H9 (cell line): ENCODE measurements at regions not wholly inside any gene's neighbourhood (a gene's known extent, or its start where the extent isn't known, plus 50 kb on each side); places are given as distances from the start of the nearest gene placed in this dataset.

Experiments
- DNase-seq: peaks from one replicate; pipeline ENCODE4 v3.0.0-alpha.2; 2017
- H2AFZ ChIP-seq: one replicate; pipeline ENCODE4 v1.6.1; 2013; ENCODE audit warnings: mild to moderate bottlenecking, low read length, control low read depth, moderate library complexity
- H2AK5ac ChIP-seq: 2 replicates; pipeline ENCODE4 v1.6.1; 2013; ENCODE audit warnings: low read length, control low read depth, mixed read lengths; ENCODE audit not compliant: insufficient read length
- H2BK120ac ChIP-seq: one replicate; pipeline ENCODE4 v1.6.1; 2013; ENCODE audit warnings: low read depth, mild to moderate bottlenecking, low read length, control low read depth, inconsistent platforms; ENCODE audit not compliant: poor library complexity, severe bottlenecking
- H2BK12ac ChIP-seq: 2 replicates; pipeline ENCODE4 v1.6.1; 2013; ENCODE audit warnings: low read length, control low read depth, mixed read lengths, low read depth; ENCODE audit not compliant: insufficient read length
- H2BK15ac ChIP-seq: 2 replicates; pipeline ENCODE4 v1.6.1; 2013; ENCODE audit warnings: low read depth, low read length, control low read depth
- H2BK20ac ChIP-seq: one replicate; pipeline ENCODE4 v1.6.1; 2013; ENCODE audit warnings: low read depth, mild to moderate bottlenecking, low read length, control low read depth, inconsistent platforms; ENCODE audit not compliant: poor library complexity, severe bottlenecking
- H2BK5ac ChIP-seq: 2 replicates; pipeline ENCODE4 v1.6.1; 2013; ENCODE audit warnings: low read length, control low read depth, mixed read lengths; ENCODE audit not compliant: insufficient read length
- H3K14ac ChIP-seq: 2 replicates; pipeline ENCODE4 v1.6.1; 2013; ENCODE audit warnings: low read length, control low read depth; ENCODE audit not compliant: insufficient read depth
- H3K18ac ChIP-seq: 2 replicates; pipeline ENCODE4 v1.6.1; 2013; ENCODE audit warnings: low read depth, mild to moderate bottlenecking, mixed read lengths, low read length, control low read depth; ENCODE audit not compliant: insufficient read length
- H3K23ac ChIP-seq: 2 replicates; pipeline ENCODE4 v1.6.1; 2013; ENCODE audit warnings: low read length, control low read depth, mixed read lengths, low read depth; ENCODE audit not compliant: insufficient read length
- H3K23me2 ChIP-seq: 2 replicates; pipeline ENCODE4 v1.6.1; 2013; ENCODE audit warnings: low read depth, mild to moderate bottlenecking, mixed read lengths, low read length, control low read depth; ENCODE audit not compliant: insufficient read length, poor library complexity, severe bottlenecking
- H3K27ac ChIP-seq: 2 replicates; pipeline ENCODE4 v1.5.1; 2013; ENCODE audit warnings: low read length, control low read depth, mixed read lengths, low read depth; ENCODE audit not compliant: insufficient read length
- H3K27me3 ChIP-seq: 2 replicates; pipeline ENCODE4 v1.6.1; 2013; ENCODE audit warnings: low read length, control low read depth, inconsistent platforms; ENCODE audit not compliant: insufficient read depth
- H3K4ac ChIP-seq: 2 replicates; pipeline ENCODE4 v1.6.1; 2013; ENCODE audit warnings: low read depth, mild to moderate bottlenecking, control low read depth, inconsistent platforms, low read length, moderate library complexity
- H3K4me1 ChIP-seq: 2 replicates; pipeline ENCODE4 v1.6.1; 2013; ENCODE audit warnings: low read length, control low read depth, inconsistent platforms; ENCODE audit not compliant: insufficient read depth
- H3K4me2 ChIP-seq: 2 replicates; pipeline ENCODE4 v1.6.1; 2013; ENCODE audit warnings: low read length, control low read depth, mixed read lengths; ENCODE audit not compliant: insufficient read length, insufficient read depth
- H3K56ac ChIP-seq: 2 replicates; pipeline ENCODE4 v1.6.1; 2013; ENCODE audit warnings: low read depth, mild to moderate bottlenecking, mixed read lengths, low read length, control low read depth; ENCODE audit not compliant: insufficient read length
- H3K79me1 ChIP-seq: 2 replicates; pipeline ENCODE4 v1.6.1; 2013; ENCODE audit warnings: low read depth, mild to moderate bottlenecking, moderate library complexity, low read length, control low read depth, inconsistent platforms; ENCODE audit not compliant: insufficient read depth, poor library complexity, severe bottlenecking
- H3K79me2 ChIP-seq: 2 replicates; pipeline ENCODE4 v1.6.1; 2013; ENCODE audit warnings: low read length, control low read depth, inconsistent platforms; ENCODE audit not compliant: insufficient read depth
- H3K9ac ChIP-seq: 2 replicates; pipeline ENCODE4 v1.6.1; 2013; ENCODE audit warnings: low read length, control low read depth, mixed read lengths; ENCODE audit not compliant: insufficient read length; ENCODE audit errors: extremely low read depth
- H3K9me3 ChIP-seq: one replicate; pipeline ENCODE4 v1.6.1; 2013; ENCODE audit warnings: low read depth, low read length, inconsistent platforms; ENCODE audit not compliant: control insufficient read depth
- H3T11ph ChIP-seq: one replicate; pipeline ENCODE4 v1.6.1; 2013; ENCODE audit warnings: mild to moderate bottlenecking, low read length, control low read depth, inconsistent platforms
- H4K20me1 ChIP-seq: one replicate; pipeline ENCODE4 v1.6.1; 2013; ENCODE audit not compliant: control insufficient read depth, insufficient read length, insufficient read depth
- H4K5ac ChIP-seq: 2 replicates; pipeline ENCODE4 v1.6.1; 2013; ENCODE audit warnings: low read depth, mild to moderate bottlenecking, mixed read lengths, low read length, control low read depth; ENCODE audit not compliant: insufficient read length
- H4K8ac ChIP-seq: replicated peaks from 2 replicates; pipeline ENCODE4 v1.6.1; 2013; ENCODE audit warnings: low read length, control low read depth, mixed read lengths, low read depth; ENCODE audit not compliant: insufficient read length
- H4K91ac ChIP-seq: 2 replicates; pipeline ENCODE4 v1.6.1; 2013; ENCODE audit warnings: low read depth, mild to moderate bottlenecking, moderate library complexity, mixed read lengths, low read length, control low read depth; ENCODE audit not compliant: insufficient read length
- H3K27ac Mint-ChIP-seq, 3 experiments: 2 replicates in 2 of 3; 3 replicates in 1 of 3; pipeline ENCODE4 v1.8.0; 2020 to 2021; ENCODE audit warnings: mixed read lengths in 3 of 3, mild to moderate bottlenecking in 1 of 3, moderate library complexity in 1 of 3
- H3K27me3 Mint-ChIP-seq: 2 replicates; pipeline ENCODE4 v1.8.0; 2021; ENCODE audit warnings: low read depth, mild to moderate bottlenecking, moderate library complexity, mixed read lengths
- H3K36me3 Mint-ChIP-seq, 3 experiments: 2 replicates in 2 of 3; 3 replicates in 1 of 3; pipeline ENCODE4 v1.8.0; 2020 to 2021; ENCODE audit warnings: low read depth in 3 of 3, mixed read lengths in 3 of 3; ENCODE audit not compliant: insufficient read depth in 1 of 3
- H3K4me1 Mint-ChIP-seq, 2 experiments: 2 replicates each; pipeline ENCODE4 v1.8.0; 2020; ENCODE audit warnings: mixed read lengths in 2 of 2
- H3K4me3 Mint-ChIP-seq, 2 experiments: 2 replicates in 1 of 2; 3 replicates in 1 of 2; pipeline ENCODE4 v1.8.0; 2020 to 2021; ENCODE audit warnings: mild to moderate bottlenecking in 2 of 2, mixed read lengths in 2 of 2, moderate library complexity in 1 of 2
- H3K9me3 Mint-ChIP-seq, 2 experiments: 2 replicates in 1 of 2; 3 replicates in 1 of 2; pipeline ENCODE4 v1.8.0; 2020; ENCODE audit warnings: mild to moderate bottlenecking in 2 of 2, mixed read lengths in 2 of 2, moderate library complexity in 1 of 2
- CTCF ChIP-seq: fragments of 200-600 bp; sonication (generic); conservative IDR thresholded peaks from 3 replicates; pipeline ENCODE4 v1.8.0; 2021; ENCODE audit warnings: antibody characterized with exemption, mild to moderate bottlenecking

GRCh38 chr20:60904730-60905129 is 347.3 kb upstream of the CDH4 start:
- Histone ChIP-seq H3K9me3 (no peaks in the 10 kb centered on the region), H3K56ac (no peak overlapping the region), H3K27ac (no peak overlapping the region), H2AFZ (no peak overlapping the region), H2BK20ac (no peak overlapping the region), H3K79me2 (no peaks in the 10 kb centered on the region), H3K9ac (no peak overlapping the region), H3K18ac (no peak overlapping the region), H3K14ac (no peak overlapping the region), H3K23me2 (no peaks in the 10 kb centered on the region), H3K79me1 (no peaks in the 10 kb centered on the region), H3K4me2 (no peak overlapping the region), H2BK12ac (no peak overlapping the region), H4K5ac (no peak overlapping the region), H4K20me1 (no peaks in the 10 kb centered on the region), H4K91ac (no peak overlapping the region), H3T11ph (no peak overlapping the region), H2AK5ac (no peak overlapping the region), H3K4ac (no peak overlapping the region), H2BK15ac (no peak overlapping the region), H3K27me3 (0 out of 2 replicates have a peak, but pooled peaks cover 2% of the 10 kb centered on the region), H3K23ac (no peak overlapping the region), H4K8ac (no peak overlapping the region), H2BK120ac (no peak overlapping the region), H2BK5ac (no peak overlapping the region), H3K4me1 (peaks cover 5% of the 10 kb centered on the region; the same call in 1 of the 2 replicates)
- Mint-ChIP-seq H3K9me3 (peaks cover 10 to 11% of the 10 kb centered on the region in 2 experiments), H3K4me1 (peaks cover 14% of the 10 kb centered on the region in 2 experiments), H3K4me3 (no peak overlapping the region), H3K27ac (no peak overlapping the region), H3K36me3 (peaks cover 0 to 8% (median 6%) of the 10 kb centered on the region in 3 experiments; a peak in 3 of 7 replicates), H3K27me3 (peaks cover 23% of the 10 kb centered on the region)
- TF ChIP-seq CTCF = no peak
- DNase-seq = no peak
